HG03520 (cell line): ENCODE measurements at regions not wholly inside any gene's neighbourhood (a gene's known extent, or its start where the extent isn't known, plus 50 kb on each side); places are given as distances from the start of the nearest gene placed in this dataset.
"Not testable (repeated sequence)": the region's sequence is repeated elsewhere in the genome, so short reads cannot be mapped to it uniquely, and the experiment has no call there.

Experiments used
- ATAC-seq: cut with Tn5 transposase; IDR thresholded peaks from one replicate; pipeline ENCODE4 v1.9.1; 2021; ENCODE audit warnings: mild to moderate bottlenecking, moderate library complexity; ENCODE audit not compliant: unreplicated experiment

DNA sequence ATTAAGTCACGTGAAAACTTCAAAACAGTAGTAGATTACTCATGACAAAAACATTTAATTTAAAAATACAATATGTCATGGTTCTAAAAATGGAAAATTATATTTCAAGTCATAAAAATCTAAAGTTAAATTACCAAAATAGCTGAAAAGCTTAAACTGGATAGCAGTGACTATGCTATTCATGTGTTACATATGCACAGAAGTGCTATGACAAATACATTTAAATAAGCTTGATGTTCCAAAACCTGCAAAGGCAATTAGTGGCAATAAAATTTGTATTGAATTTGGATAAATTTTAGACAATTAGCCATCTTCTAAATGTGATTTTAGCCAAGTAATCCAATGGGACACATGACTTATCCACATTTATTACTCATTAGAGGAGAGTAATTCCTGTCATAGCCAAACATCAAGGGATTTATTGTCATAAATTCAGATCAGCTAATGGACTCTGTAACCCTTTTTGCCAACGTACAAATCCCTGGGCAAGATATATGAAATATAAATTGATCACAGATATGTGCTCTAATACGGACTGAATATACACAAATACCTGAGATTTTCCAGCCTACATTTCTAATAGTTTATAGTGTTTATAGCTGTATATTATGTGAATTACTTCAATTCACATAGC is 419.4 kb downstream of the ISL1 start:
- ATAC-seq, result no peak

DNA sequence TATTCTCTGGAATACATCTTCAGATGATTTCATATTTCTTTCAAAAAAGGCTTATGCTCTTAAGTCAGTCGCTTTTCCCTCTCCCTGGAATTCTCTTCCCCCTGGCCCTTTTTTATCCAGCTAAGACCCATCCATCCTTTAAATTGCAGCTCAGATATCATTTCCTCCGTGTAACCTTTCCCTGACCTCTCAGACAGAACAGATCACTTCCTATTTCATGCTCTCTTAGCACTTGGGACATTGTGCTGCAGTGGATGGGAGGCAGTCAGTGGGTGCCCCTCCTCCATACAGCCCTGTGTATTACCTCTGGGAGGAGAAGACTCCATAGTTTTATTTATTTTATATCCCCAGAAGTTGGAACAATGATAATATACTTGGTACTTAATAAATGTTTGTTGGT is 423.4 kb downstream of the ISL1 start:
- ATAC-seq, result no peak

DNA sequence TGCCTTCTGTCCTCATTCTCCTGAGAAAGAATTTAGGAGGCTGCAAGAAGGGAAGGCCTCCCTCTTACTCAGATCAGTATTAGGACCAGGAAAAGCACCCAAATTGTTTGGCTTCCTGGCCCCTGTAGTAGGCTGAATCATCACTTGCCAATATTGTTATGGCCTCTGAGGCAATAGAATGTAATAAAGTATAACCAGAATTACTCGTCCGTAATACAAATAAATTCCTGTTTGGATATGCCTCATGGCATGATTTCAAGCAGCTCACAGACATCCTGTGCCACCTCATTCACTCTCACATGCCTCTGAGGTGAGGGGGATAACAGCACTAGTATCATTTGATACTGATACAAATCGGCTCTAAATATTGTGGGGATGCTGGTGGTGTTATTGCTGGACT is 427.3 kb downstream of the ISL1 start:
- ATAC-seq, result no peak

DNA sequence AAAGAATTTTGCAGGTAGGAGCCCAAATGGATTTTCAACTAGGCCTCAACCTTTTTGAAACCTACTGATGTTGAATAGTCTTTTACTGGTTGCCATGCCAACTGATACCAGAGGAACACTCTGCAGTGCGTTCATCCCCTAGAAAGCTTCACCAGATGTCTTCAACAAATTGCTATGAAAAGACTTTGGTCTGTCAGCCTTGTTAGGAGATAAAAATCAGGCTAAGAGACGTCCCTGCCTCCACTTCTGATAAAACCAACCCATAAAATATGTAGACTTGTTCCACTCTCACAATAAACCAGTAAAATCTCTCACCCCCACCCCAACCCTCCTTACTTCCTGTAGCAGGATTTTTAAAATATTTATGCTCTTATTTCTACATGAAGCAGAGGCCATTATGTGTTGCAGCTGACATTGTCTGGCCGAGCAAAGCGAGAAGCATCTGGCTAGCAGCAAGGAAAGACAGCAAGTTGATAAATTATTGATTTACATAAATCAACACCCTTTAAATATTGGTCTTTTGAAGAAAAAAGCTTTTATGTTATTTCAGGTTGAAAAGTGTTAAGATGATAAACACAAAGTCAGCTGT is 428.7 kb downstream of the ISL1 start:
- no peak for ATAC-seq

DNA sequence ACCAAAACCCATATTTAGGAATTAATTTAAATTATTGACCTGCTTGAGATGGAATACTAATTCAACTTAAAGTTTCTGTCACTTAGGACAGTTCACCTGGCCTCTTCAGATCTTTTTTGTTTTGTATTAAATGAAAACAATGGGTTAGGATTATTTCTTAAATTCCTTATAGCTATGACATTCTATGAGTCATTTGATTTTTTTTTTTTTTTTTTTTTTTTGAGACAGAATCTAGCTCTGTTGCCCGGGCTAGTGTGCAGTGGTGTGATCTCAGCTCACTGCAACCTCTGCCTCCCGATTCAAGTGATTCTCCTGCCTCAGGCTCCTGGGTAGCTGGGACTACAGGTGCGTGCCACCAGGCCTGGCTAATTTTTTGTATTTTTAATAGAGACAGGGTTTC is 431.6 kb downstream of the ISL1 start:
- ATAC-seq, result not testable (repeated sequence)

DNA sequence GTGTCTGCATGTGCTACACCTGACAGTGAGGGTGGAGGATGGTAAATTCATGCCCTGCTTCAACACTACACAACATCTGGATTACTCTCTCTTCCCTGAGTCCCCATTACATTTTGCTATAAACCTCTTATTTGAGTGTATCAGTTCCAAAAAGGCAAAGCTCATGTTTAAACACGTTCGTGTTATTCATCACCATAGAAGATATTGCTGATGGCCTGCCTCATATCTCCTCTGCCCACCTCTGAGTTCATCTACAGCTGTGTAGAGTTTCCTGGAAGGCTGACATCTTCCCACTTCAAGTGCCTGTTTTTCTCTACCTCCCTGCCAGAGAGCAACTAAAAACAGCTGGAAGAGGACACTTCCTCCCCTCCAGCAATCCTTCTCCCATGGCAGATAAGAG is 433.2 kb downstream of the ISL1 start:
- no peak for ATAC-seq

DNA sequence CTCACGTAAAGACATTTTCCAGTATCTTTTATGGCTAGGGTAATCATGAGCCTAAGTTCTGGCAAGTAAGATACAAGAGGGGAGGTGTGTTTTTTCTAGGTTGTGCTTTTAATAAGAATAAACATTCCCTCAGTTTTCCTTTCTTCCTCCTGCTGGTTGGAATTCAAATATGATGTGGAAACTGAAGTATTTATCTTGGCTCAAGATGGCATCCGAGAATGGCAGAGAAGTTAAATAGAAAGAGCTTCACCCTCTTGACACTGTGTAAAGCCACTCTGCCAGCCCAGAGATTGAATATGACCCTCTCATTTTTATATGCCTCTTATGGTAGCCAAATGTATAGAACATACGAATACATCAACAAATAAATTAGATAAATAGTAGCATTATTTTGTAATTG is 438.4 kb downstream of the ISL1 start:
- no peak for ATAC-seq

DNA sequence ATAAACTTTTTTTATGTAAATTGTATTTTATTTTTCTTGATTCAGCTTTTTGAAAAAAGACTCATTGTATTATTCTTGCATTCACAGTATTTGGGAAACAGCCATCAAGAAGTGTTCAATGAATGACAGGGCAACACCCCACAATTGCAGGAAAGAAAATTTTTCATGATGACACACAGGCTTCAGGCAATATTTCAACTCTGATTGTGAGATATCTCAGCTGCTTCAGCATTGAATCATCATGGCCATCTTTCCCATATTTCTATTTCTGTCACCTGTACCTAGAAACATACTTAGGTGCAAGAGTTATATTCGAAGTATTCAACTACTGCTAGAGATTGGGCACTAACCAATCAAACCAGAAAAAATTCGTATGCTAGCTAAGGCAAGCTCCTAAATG is 446.0 kb downstream of the ISL1 start:
- no peak for ATAC-seq

DNA sequence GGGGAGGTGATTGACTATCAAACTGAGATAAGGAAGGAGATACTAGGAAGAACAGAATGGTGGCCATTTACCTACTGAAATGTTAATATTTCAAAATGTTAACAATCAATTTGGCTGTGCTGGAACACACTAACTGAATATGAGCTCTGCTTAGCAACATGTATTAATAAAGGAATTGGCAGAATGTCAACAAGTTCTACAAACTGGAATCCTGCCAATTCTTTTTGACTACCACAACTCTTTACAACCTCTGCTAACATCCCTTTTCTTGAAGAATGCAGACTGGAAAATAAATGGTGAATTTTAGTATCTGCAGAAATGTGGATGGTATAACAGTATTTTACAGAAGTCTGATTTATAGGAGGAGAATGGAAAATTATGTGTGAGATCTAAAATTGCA is 446.4 kb downstream of the ISL1 start:
- ATAC-seq, result no peak

DNA sequence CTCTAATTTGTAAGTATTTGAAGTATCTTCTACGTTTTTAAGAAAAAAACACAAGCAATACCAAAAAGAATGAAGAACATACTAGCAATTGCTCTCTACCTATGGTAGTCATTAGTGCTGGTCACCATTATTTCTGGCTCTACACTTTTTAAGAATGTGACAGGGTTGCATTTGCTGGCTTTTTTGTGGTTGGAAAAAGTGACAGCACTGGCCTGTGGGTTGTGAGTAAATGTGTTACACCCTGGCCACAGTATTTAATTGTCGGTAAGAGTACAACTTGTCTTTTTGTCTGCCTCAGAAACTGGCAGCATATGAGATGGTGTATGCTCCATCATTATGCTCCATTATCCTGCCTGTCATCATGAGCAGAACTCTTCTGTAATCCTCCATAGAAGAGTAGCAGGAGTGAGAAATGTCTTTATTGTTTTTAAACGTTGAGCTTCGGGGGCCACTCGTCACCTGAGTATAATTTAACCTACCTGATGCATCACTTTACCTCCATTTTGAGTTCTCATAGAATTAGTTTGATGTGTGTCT is 449.8 kb downstream of the ISL1 start:
- no peak for ATAC-seq

DNA sequence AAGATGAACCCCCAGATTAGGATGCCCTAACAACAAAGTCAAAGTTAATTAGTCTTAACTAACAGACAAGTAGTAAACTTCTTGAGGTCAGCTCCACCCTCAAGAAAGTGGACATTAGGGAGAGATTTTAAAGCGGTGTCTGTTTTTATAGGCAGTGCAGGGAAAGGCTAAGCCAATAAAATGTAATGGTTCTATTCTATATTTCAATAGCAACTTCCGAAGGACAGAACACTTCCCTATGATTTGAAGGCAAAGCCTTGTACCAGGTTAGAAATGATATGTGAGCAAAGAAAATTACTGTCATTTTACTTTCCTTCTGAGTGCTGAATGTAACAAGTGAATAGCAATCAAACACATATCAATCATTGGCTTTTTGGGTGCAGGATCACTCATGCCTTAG is 455.2 kb downstream of the ISL1 start:
- no peak for ATAC-seq

DNA sequence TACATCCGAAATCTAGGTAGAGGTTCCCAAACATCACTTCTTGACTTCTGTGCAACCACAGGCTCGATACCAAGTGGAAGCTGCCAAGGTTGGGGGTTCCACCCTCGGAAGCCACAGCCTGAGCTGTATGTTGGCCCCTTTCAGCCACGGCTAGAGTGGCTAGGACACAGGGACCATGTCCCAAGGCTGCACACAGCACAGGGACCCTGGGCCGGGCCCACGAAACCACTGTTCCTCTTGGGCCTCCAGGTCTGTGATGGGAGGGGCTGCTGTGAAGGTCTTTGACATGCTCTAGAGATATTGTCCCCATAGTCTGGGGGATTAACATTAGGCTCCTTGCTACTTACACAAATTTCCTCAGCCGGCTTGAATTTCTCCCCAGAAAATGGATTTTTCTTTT is 460.6 kb downstream of the ISL1 start:
- no peak for ATAC-seq

DNA sequence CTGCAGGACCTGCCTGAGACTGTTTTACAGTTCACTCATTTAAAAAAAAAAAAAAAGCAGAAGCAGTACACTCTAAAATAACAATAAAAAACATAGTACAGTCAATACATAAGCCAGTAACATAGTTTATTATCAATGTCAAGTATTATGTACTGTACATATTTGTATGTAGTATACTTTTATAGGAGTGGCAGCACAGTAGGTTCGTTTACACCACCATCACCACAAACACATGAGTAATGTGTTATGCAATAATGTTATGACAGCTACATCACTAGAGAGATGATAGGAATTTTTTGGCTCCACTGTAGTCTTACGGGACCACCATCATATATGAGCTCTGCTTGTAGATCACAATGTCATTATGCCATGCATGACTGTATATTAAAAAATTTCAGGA is 462.8 kb downstream of the ISL1 start:
- ATAC-seq, result no peak

DNA sequence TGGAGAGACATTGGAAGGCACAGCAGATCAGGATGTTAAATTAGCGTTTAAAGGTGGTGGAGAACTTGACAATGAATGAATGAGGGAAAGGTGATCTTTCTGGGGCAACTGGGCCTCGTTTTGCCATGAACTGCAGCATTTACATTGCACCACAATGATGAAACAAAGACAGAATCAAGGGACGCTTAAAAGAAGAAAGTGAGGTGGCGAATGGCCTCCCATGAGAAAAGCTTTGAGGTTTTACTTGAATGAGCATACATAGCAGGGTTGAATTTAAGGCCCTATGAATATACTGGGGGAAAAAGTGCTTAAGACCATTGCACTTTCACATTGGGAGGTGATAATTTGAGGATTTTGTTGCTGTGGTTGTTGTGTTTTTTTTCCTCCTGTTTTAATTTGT is 476.4 kb downstream of the ISL1 start:
- no peak for ATAC-seq

DNA sequence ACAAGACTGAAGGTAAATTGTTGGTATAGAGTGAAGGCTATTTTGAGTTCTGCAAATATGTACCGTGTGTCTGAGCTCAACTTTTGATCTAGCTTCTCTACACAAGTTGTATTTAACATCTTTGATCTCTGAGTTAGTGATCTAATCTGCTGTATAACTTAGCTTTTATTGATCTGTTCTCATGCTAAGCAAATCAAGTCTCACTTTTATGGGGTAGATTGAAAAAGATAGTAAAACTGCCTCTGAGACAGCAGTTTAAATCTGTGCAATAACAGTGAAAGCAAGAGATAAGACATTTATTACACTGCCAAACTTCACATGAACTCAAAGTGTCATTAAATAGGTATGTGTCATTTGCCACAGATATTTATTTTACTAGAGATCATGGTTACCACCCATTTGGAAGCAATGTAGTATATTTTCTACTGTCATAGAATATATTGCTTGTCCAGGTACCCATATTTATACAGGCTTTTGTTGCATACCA is 477.3 kb downstream of the ISL1 start:
- no peak for ATAC-seq

DNA sequence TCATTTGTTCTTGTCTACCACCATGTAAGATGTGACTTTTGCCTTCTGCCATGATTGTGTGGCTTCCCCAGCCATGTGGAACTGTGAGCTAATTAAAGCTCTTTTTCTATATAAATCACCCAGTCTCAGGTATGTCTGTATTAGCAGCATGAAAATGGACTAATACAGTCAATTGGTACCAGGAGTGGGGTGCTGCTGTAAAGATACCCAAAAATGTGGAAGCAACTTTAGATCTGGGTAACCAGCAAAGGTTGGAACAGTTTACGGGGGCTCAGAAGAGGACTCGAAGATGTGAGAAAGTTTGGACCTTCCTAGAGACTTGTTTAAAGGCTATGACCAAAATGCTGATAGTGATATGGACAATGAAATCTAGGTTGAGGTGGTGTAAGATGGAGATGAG is 488.9 kb downstream of the ISL1 start:
- ATAC-seq, result no peak

DNA sequence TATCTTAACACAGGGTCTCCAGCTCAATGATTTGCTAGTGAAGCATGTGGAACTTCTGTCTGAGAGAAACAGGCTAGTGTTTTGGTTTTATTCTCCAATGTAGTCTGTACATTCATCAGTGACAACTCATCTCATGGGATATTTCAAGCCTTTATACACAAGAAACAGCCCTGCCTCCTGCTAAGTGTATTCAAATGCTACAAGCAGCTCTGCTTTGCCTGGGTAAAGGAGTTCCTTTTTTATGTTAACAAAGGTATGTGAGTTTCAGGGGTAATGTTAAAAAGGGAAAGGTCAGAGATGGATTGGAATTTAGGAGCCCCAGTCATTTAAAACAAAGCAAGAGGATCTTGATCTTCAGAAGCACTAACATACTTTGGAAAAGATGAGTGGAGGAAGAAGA is 498.7 kb downstream of the ISL1 start:
- no peak for ATAC-seq

DNA sequence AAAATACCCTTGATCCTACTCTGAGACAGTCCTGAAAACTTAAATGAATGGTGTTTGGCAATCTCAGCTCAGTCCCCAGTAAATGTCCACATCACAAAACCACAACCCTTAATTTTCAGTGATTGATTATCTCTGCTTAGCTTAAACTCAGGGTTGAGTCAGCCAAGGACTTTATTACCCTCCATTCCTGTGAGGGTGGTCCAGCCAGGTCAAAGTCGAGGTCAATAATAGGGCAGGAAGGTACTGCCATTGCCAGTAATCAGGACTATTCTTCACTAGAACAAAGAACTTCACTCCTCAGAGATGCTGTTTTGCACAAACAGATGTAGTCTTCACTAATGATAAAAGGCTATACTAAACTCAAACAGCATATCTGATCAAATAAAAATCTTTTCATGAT is 499.4 kb downstream of the ISL1 start:
- no peak for ATAC-seq

DNA sequence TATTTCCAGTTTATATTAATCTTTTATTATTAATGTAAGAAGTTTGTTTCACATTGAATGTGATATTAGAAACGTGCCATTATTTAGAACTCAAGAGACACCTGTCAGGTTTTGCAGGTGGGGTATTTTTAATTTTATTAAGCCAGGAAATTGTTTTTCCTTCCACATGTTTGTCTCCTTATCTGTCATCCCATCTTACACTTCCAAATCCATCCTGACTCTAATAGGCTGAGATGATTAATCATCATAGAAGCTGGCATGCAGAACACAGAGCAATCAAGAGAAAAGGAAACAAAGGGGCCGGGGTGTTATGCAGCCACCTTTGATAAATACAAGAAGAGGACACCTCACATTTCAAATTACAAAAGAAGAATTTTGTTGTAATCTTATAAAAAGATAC is 506.5 kb downstream of the ISL1 start:
- no peak for ATAC-seq

DNA sequence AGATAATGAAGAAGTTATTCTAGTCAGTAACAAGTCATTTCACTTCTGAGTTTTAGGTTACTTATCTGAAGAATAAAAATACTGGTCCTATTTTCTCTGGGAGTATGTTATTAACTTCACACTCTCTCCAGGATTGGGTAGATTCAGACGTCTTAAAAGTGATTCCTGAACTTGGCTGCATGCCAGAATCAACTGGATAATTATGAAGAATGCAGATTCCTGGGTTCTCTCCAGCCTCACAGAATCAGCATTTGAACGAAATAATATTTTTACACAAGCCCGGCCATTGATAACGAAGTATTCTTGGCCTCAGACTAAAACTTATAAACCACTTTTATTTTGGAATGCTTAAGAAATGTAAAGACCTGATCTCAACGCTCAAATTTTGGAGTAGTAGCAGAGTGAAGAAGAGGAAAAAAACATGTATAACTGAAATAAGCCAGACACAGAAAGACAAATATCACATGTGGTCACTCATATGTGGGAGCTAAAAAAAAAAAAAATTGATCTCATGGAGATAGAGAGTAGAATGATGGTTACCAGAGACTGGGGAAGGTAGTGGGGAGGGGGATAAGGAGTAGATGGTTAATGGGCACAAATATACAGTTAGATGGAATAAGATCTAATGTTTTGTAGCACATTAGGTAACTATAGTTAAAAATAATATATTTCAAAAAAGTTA is 507.3 kb downstream of the ISL1 start:
- ATAC-seq, result no peak

DNA sequence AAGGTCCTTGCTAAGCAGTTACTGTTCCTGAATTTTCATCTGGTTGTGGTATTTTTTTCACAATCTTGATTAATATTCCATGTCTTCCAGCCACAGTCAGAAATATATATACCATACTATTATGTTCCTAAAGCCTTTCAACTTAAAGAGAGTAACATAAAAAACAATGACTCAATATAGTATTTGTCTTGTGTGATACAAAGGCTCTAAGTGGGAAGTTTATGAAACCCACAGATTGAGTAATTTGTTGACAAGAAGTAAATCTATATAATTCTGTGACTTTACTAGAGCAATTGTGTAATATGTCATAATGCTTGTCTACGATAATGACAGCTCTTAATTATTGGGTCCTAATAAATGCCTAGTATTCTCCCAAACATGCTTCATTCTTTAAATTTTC is 509.4 kb downstream of the ISL1 start:
- ATAC-seq, result no peak

DNA sequence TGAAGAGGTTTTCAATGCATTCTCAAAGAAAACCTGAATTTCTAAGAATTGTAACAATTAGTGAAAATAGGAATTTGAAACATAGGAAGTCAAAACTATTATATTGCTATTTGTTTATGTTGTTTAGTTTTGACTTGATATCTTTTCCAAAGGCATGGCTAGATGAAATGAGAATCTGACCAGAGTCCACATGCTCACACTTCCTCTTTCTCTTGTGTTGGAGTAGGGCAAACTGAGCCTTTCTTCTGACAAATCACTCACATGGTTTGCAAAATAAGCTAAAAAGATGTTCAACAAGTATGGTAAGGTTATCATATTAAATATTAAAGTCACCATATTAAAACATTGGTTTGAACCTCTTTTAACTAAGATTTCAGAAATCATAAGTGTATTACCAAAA is 512.6 kb downstream of the ISL1 start:
- no peak for ATAC-seq
